ENCODE measurements at regions not wholly inside any gene's neighbourhood (a gene's known extent, or its start where the extent isn't known, plus 50 kb on each side); places are given as distances from the start of the nearest gene placed in this dataset.

DNA sequence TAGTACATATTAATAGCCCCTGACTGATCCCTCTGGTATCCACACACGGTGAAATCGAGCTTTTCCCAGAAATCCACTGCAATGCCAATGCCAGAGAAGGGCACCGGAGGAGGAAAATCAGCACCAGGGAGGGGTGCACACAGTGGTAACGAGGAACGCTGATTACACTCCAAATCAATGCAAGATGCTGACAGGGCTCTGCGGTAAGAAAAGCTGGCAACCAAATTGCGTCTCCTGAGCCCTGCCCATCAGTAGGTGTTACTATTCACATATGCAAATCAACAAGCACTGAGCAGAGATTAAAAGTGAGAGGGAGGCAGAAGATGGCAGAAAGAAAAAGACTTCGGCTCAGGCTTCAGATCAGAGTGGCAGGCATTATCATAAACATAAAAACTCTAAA lies 159.1 kb downstream of the RPS29 start:
- no peak overlapping the region for H3K4me3 ChIP-seq
- no peaks in the 10 kb centered on the region for H3K27me3 Mint-ChIP-seq (ENCODE audit: insufficient read depth, low read depth)

DNA sequence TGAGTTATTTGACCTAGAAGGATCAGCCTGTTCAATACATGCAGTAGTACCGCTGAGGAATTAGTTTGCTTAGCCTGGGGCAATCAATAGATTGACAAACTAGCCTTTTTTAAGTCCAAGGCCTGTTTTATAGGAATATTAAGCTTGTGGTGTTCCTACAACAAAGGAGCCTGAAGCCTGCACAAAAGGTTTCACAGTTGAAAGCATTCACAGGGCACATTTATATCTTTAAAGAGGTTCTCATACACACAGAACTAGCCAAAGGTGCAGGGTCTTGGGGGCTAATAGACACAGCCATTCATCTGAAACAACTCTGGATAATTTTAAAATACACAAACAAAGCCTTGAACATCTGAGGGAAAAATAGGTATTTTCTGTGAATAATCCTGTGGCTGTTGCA lies 160.3 kb downstream of the RPS29 start:
- TF ChIP-seq, protein P1, sequence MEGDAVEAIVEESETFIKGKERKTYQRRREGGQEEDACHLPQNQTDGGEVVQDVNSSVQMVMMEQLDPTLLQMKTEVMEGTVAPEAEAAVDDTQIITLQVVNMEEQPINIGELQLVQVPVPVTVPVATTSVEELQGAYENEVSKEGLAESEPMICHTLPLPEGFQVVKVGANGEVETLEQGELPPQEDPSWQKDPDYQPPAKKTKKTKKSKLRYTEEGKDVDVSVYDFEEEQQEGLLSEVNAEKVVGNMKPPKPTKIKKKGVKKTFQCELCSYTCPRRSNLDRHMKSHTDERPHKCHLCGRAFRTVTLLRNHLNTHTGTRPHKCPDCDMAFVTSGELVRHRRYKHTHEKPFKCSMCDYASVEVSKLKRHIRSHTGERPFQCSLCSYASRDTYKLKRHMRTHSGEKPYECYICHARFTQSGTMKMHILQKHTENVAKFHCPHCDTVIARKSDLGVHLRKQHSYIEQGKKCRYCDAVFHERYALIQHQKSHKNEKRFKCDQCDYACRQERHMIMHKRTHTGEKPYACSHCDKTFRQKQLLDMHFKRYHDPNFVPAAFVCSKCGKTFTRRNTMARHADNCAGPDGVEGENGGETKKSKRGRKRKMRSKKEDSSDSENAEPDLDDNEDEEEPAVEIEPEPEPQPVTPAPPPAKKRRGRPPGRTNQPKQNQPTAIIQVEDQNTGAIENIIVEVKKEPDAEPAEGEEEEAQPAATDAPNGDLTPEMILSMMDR (IDR thresholded peaks at IDR 0.05) = no peak
- TF ChIP-seq EZH2 (IDR thresholded peaks at IDR 0.05) (no peak), EZH2phosphoT487 (IDR thresholded peaks at IDR 0.05) (no peak)
- no peaks in the 10 kb centered on the region for H3K9me3 Mint-ChIP-seq
- DNase-seq (ENCODE audit: low spot score) = no peak
- Histone ChIP-seq H4K20me1 (ENCODE audit: low read depth) (no peaks in the 10 kb centered on the region), H3K27me3 (no peaks in the 10 kb centered on the region), H3F3A (ENCODE audit: low read depth) (no peaks in the 10 kb centered on the region), H3K9me3 (ENCODE audit: low read depth) (no peaks in the 10 kb centered on the region), H3K27ac (no peak overlapping the region), H3K4me2 (no peak overlapping the region), H3K4me1 (peaks cover 8% of the 10 kb centered on the region), H2AFZ (replicated peaks) (no peak overlapping the region), H3K79me2 (ENCODE audit: low read depth) (no peaks in the 10 kb centered on the region), H3K9ac (no peak overlapping the region), H3K36me3 (no peaks in the 10 kb centered on the region), H3K4me3 (no peak overlapping the region)
- H3K27ac Mint-ChIP-seq = no peak overlapping the region
- H3K27me3 Mint-ChIP-seq (ENCODE audit: insufficient read depth, low read depth) = no peaks in the 10 kb centered on the region
- no peak overlapping the region for H3K4me3 Mint-ChIP-seq
- H3K36me3 Mint-ChIP-seq = no peaks in the 10 kb centered on the region
- H3K4me1 Mint-ChIP-seq = peaks cover 29% of the 10 kb centered on the region

More for the DNA sequence above, 159.1 kb downstream of the RPS29 start:
- Mint-ChIP-seq H3K36me3 (no peaks in the 10 kb centered on the region), H3K27ac (peak overlapping the region; percentile 27), H3K9me3 (peaks cover 6% of the 10 kb centered on the region), H3K4me1 (peaks cover 29% of the 10 kb centered on the region), H3K4me3 (no peak overlapping the region)
- H3K9me3 ChIP-seq (ENCODE audit: low read depth) = no peaks in the 10 kb centered on the region
- no peaks in the 10 kb centered on the region for H3K36me3 ChIP-seq
- H2AFZ ChIP-seq (replicated peaks) = peak overlapping the region; percentile 46
- H3K79me2 ChIP-seq (ENCODE audit: low read depth) = no peaks in the 10 kb centered on the region
- peak; percentile 26 for DNase-seq (ENCODE audit: low spot score)
- no peaks in the 10 kb centered on the region for H3K27me3 ChIP-seq
- no peak overlapping the region for H3K4me2 ChIP-seq
- H4K20me1 ChIP-seq (ENCODE audit: low read depth) = no peaks in the 10 kb centered on the region
- TF ChIP-seq, protein P1 (IDR thresholded peaks at IDR 0.05) = no peak
- no peak for TF ChIP-seq EZH2phosphoT487 (IDR thresholded peaks at IDR 0.05)
- no peak for TF ChIP-seq EZH2 (IDR thresholded peaks at IDR 0.05)
- peaks cover 8% of the 10 kb centered on the region for H3K4me1 ChIP-seq
- no peak overlapping the region for H3K9ac ChIP-seq
- H3F3A ChIP-seq (ENCODE audit: low read depth) = no peaks in the 10 kb centered on the region
- no peak overlapping the region for H3K27ac ChIP-seq

DNA sequence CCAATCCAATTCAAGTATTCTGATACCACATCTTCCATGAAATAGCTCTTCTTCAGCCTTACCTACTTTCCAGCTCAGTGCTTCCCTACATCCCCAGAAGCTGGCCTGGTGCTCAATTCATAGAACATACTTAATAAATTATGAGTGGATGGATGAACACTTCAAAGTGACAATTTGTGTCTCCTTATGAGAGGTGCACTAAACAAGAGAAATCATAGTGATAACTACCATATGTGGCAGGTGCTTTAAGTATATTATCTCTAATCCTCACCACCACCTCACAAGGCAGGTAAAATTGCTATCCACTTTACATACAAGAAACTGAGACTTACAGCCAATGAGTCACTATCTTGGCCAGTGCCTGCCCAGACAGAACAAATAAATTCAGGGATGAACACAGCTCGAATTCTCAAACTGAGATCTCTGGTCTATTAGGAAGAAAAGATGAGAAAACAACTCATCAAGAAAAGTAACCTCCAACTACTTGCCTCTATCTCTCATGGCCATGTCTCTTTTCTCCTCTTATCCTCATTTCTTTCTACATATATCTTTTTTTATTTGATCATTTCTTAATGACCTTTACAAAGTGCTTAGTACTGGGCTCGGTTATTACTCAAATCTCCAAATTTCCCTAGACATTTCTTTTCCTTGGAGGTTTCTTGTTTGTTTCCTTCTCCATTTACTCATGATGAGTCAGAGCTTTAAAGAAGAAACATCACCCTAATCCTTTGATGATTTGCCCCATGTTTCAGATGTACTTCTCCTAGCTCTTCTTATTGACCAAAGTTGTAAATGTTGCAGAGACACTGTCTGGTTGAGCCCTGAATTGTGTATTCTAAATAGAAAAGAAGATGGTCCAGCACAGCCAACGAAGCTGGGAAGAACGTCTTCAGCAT lies 161.5 kb downstream of the RPS29 start:
- H3K27me3 ChIP-seq = no peaks in the 10 kb centered on the region
- no peak for DNase-seq (ENCODE audit: low spot score)
- H4K20me1 ChIP-seq (ENCODE audit: low read depth) = no peaks in the 10 kb centered on the region
- H3K9ac ChIP-seq = no peak overlapping the region
- Mint-ChIP-seq H3K27ac (no peak overlapping the region), H3K4me1 (peaks cover 29% of the 10 kb centered on the region), H3K27me3 (ENCODE audit: insufficient read depth, low read depth) (no peaks in the 10 kb centered on the region), H3K4me3 (no peak overlapping the region), H3K36me3 (no peaks in the 10 kb centered on the region), H3K9me3 (no peaks in the 10 kb centered on the region)
- no peak overlapping the region for H2AFZ ChIP-seq (replicated peaks)
- no peak overlapping the region for H3K4me3 ChIP-seq
- H3K9me3 ChIP-seq (ENCODE audit: low read depth) = no peaks in the 10 kb centered on the region
- H3K79me2 ChIP-seq (ENCODE audit: low read depth) = no peaks in the 10 kb centered on the region
- no peaks in the 10 kb centered on the region for H3F3A ChIP-seq (ENCODE audit: low read depth)
- H3K36me3 ChIP-seq = no peaks in the 10 kb centered on the region
- peaks cover 8% of the 10 kb centered on the region for H3K4me1 ChIP-seq
- TF ChIP-seq EZH2phosphoT487 (IDR thresholded peaks at IDR 0.05) = no peak
- TF ChIP-seq, protein P1 (IDR thresholded peaks at IDR 0.05) = no peak
- TF ChIP-seq EZH2 (IDR thresholded peaks at IDR 0.05) = no peak
- H3K4me2 ChIP-seq = no peak overlapping the region
- no peak overlapping the region for H3K27ac ChIP-seq

All from neural progenitor cell (in vitro differentiated cells).